HUES6 (cell line): ENCODE measurements at regions not wholly inside any gene's neighbourhood (a gene's known extent, or its start where the extent isn't known, plus 50 kb on each side); places are given as distances from the start of the nearest gene placed in this dataset.
"Not testable (repeated sequence)": the region's sequence is repeated elsewhere in the genome, so short reads cannot be mapped to it uniquely, and the experiment has no call there.

Experiments used
- H3K27ac ChIP-seq: 2 replicates; pipeline ENCODE4 v1.7.0; 2013; ENCODE audit warnings: low read depth, mild to moderate bottlenecking, low read length, inconsistent platforms
- H3K27me3 ChIP-seq: 2 replicates; pipeline ENCODE4 v1.6.1; 2013; ENCODE audit warnings: low read length; ENCODE audit not compliant: control insufficient read depth, insufficient read depth
- H3K36me3 ChIP-seq: 2 replicates; pipeline ENCODE4 v1.6.1; 2013; ENCODE audit warnings: low read length; ENCODE audit not compliant: control insufficient read depth, insufficient read depth
- H3K4me1 ChIP-seq: 2 replicates; pipeline ENCODE4 v1.6.1; 2013; ENCODE audit warnings: low read length; ENCODE audit not compliant: control insufficient read depth, insufficient read depth
- H3K4me3 ChIP-seq: 2 replicates; pipeline ENCODE4 v1.5.1; 2013; ENCODE audit warnings: low read depth, low read length
- H3K9ac ChIP-seq: one replicate; pipeline ENCODE4 v1.6.1; 2013; ENCODE audit warnings: mild to moderate bottlenecking, low read length
- H3K9me3 ChIP-seq: 2 replicates; pipeline ENCODE4 v1.6.1; 2013; ENCODE audit warnings: low read depth, low read length; ENCODE audit not compliant: control insufficient read depth, insufficient read depth

DNA sequence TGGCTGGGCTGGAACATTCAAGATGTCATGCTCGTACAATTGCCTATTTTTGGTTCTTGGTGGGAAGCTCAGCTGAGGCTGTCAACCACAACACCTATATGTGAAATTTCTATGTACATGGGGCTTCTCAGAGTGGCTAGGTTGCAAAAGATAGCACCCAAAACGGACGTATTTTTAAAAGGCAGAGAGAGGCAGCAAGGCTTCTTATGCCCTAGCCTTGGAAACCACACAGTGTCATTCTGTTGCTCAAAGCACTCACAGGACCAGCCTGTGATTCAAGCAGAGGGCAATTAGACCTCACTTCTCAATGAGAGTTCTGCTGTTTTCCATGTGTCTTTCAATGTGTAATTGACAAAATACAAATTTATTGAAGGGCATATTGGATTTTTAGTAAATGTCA lies 134.0 kb downstream of the GXYLT1 start:
- Histone ChIP-seq H3K9ac (no peak overlapping the region), H3K4me1 (no peaks in the 10 kb centered on the region; the same call in 1 of the 2 replicates), H3K4me3 (no peak overlapping the region), H3K27ac (no peak overlapping the region), H3K36me3 (no peaks in the 10 kb centered on the region), H3K9me3 (no peaks in the 10 kb centered on the region), H3K27me3 (no peaks in the 10 kb centered on the region)

DNA sequence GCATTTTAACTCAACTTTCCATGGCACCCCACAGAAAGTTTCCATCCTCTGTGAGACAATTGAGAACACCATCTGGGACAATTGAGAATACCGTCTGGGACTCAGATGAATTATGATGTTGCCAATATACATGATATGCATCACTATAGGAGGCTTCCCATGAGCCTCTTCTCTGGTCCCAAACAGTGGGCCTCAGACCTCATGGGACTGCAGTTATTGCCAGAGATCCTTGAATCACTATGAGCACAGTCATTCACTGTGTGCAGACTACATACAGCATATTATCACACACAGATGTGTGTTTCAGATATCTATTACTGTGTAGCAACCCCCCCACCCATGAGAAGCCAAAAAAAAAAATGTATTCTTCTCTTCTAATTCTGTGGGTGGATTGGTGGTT lies 134.4 kb downstream of the GXYLT1 start:
- Histone ChIP-seq H3K27me3 (no peaks in the 10 kb centered on the region), H3K4me3 (no peak overlapping the region), H3K9ac (no peak overlapping the region), H3K27ac (no peak overlapping the region), H3K9me3 (no peaks in the 10 kb centered on the region), H3K4me1 (no peaks in the 10 kb centered on the region; the same call in 1 of the 2 replicates), H3K36me3 (no peaks in the 10 kb centered on the region)

DNA sequence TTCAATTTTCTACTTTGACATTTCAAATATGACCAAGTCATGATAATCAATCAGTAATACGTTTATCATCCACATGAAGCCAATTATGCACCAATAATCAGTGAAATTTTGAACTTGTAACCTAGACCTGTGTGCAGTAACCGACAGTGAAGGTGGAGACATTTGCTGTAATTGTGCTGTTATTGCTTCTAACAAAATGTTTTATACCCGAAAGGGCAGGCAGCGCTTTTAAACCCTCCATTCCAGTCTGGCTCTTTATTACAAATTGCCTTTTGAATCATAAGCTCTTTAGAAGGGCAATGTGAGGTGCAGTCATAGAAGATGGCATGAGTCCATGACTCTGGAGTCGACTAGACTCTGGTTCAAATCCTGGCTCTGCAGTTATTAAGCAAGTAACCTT lies 135.7 kb downstream of the GXYLT1 start:
- Histone ChIP-seq H3K4me3 (no peak overlapping the region), H3K27me3 (no peaks in the 10 kb centered on the region), H3K9me3 (no peaks in the 10 kb centered on the region), H3K9ac (no peak overlapping the region), H3K4me1 (no peaks in the 10 kb centered on the region), H3K27ac (no peak overlapping the region), H3K36me3 (no peaks in the 10 kb centered on the region)

- no peaks in the 10 kb centered on the region for H3K27me3 ChIP-seq
- no peaks in the 10 kb centered on the region for H3K4me1 ChIP-seq
- H3K36me3 ChIP-seq = no peaks in the 10 kb centered on the region
- H3K4me3 ChIP-seq = no peak overlapping the region
- H3K9me3 ChIP-seq = no peaks in the 10 kb centered on the region
- H3K27ac ChIP-seq = no peak overlapping the region
- no peak overlapping the region for H3K9ac ChIP-seq
Measured at GRCh38 chr12:42003031-42003430, 141.6 kb downstream of the GXYLT1 start.

DNA sequence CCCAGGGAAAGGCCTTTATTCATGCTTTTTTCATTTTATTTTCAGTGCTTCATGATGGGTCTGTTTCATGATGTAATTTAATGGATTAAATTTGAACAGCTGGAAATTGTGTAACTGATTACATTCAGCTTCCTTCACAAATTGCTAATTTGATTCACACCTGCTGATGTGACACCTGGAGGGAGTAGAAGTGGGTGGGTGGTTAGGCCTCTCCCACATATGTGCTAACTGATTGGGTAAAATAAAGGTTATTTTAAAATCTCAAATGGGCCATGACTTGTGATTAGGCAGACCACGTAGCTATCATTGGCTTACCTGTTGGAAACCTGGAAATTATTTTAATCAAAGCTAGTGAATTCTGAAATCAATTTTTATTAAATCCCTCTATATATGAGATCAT lies 142.1 kb downstream of the GXYLT1 start:
- H3K9me3 ChIP-seq = no peaks in the 10 kb centered on the region
- H3K36me3 ChIP-seq = no peaks in the 10 kb centered on the region
- no peak overlapping the region for H3K9ac ChIP-seq
- no peaks in the 10 kb centered on the region for H3K4me1 ChIP-seq
- no peaks in the 10 kb centered on the region for H3K27me3 ChIP-seq
- H3K4me3 ChIP-seq = no peak overlapping the region
- H3K27ac ChIP-seq = no peak overlapping the region

DNA sequence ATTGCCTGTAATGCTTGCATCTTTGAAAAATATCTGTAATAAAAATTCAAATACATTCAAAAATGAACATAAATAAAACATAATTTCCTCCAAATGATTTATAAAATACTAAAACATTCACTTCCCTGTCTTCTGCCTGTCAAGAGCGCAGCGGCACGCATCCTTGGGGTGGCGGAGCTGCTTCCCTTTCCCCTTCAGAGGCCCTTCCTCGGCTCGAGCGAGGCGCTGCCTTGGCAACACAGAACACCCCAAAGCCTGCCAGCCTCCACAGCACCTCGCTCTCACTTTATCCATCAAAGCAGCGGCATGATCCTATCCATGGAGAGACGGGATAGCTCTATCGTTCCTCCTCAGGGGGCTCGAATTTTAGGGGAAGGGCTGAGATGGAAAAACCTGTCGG lies 146.2 kb downstream of the GXYLT1 start:
- Histone ChIP-seq H3K9me3 (no peaks in the 10 kb centered on the region), H3K36me3 (no peaks in the 10 kb centered on the region), H3K9ac (no peak overlapping the region), H3K27me3 (no peaks in the 10 kb centered on the region), H3K27ac (no peak overlapping the region), H3K4me3 (no peak overlapping the region), H3K4me1 (no peaks in the 10 kb centered on the region)

- Histone ChIP-seq H3K27ac (no peak overlapping the region), H3K9me3 (peaks cover 6% of the 10 kb centered on the region), H3K9ac (no peak overlapping the region), H3K4me1 (no peaks in the 10 kb centered on the region), H3K27me3 (no peaks in the 10 kb centered on the region), H3K4me3 (no peak overlapping the region), H3K36me3 (no peaks in the 10 kb centered on the region)
Measured at GRCh38 chr12:41993283-41993682, 151.4 kb downstream of the GXYLT1 start.

DNA sequence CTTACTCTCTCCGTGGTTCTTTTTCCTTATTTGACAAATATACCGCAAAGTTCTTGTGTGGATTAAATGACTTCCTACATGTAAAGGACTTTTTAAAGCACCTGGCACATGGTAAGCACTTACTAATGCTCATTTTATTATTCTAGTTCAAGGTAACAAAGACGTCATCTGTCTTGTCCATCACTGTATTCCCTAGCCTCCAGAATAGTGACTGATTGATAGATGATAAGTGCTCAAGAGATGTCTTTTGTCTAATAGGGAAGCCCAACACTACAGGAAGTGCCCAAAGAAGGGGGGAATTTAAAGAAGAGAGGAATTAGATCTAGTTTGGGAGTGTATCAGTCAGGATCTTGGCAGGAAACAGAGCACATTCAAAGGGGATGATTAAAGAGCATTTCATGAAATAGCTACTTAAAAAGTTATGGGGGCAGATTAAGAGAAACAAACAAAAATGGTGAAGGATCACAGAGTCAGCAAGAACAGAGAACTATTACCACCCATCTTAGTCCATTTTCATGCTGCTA lies 151.9 kb downstream of the GXYLT1 start:
- H3K9me3 ChIP-seq = peaks cover 6% of the 10 kb centered on the region
- no peaks in the 10 kb centered on the region for H3K36me3 ChIP-seq
- no peak overlapping the region for H3K4me3 ChIP-seq
- no peak overlapping the region for H3K9ac ChIP-seq
- H3K27ac ChIP-seq = no peak overlapping the region
- H3K4me1 ChIP-seq = no peaks in the 10 kb centered on the region
- no peaks in the 10 kb centered on the region for H3K27me3 ChIP-seq

DNA sequence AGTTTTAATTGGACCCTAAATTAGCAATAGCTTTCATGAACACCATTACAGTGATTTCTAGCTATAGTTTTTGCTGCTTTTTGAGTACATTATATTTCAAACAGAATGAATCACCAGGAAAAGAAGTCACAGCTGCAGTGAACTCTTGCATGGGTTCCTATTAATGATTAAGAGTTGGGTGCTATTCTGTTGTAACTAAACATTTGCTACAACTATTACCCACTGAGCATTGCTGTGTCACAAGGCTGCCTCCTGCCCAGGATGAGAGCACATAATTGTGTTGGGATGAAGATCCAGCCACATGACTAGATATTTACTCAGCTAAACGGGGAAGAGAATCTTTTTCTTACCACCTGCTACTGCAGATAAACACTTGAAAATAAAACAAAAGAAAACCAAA lies 152.7 kb downstream of the GXYLT1 start:
- Histone ChIP-seq H3K27ac (no peak overlapping the region), H3K4me1 (no peaks in the 10 kb centered on the region), H3K9ac (no peak overlapping the region), H3K27me3 (no peaks in the 10 kb centered on the region), H3K4me3 (no peak overlapping the region), H3K36me3 (no peaks in the 10 kb centered on the region), H3K9me3 (peaks cover 6% of the 10 kb centered on the region)

GRCh38 chr12:41988715-41989114 lies 156.0 kb downstream of the GXYLT1 start:
- H3K27ac ChIP-seq = no peak overlapping the region
- H3K9ac ChIP-seq = no peak overlapping the region
- H3K27me3 ChIP-seq = no peaks in the 10 kb centered on the region

GRCh38 chr12:41986513-41986912 lies 158.2 kb downstream of the GXYLT1 start:
- not testable (repeated sequence) for H3K9me3 ChIP-seq, H3K9ac ChIP-seq, H3K4me1 ChIP-seq, H3K4me3 ChIP-seq, H3K27me3 ChIP-seq, H3K36me3 ChIP-seq, H3K27ac ChIP-seq

More at GRCh38 chr12:41988715-41989114, 156.0 kb downstream of the GXYLT1 start:
- Histone ChIP-seq H3K36me3 (no peaks in the 10 kb centered on the region), H3K4me3 (no peak overlapping the region), H3K4me1 (no peaks in the 10 kb centered on the region), H3K9me3 (peaks cover 6% of the 10 kb centered on the region)

GRCh38 chr12:41983856-41984255 lies 160.8 kb downstream of the GXYLT1 start:
- Histone ChIP-seq H3K36me3 (no peaks in the 10 kb centered on the region), H3K4me1 (peaks cover 13% of the 10 kb centered on the region), H3K4me3 (no peak overlapping the region), H3K9me3 (peaks cover 10% of the 10 kb centered on the region), H3K27me3 (no peaks in the 10 kb centered on the region), H3K27ac (no peak overlapping the region), H3K9ac (no peak overlapping the region)
